ENCODE measurements at regions not wholly inside any gene's neighbourhood (a gene's known extent, or its start where the extent isn't known, plus 50 kb on each side); places are given as distances from the start of the nearest gene placed in this dataset.

DNA sequence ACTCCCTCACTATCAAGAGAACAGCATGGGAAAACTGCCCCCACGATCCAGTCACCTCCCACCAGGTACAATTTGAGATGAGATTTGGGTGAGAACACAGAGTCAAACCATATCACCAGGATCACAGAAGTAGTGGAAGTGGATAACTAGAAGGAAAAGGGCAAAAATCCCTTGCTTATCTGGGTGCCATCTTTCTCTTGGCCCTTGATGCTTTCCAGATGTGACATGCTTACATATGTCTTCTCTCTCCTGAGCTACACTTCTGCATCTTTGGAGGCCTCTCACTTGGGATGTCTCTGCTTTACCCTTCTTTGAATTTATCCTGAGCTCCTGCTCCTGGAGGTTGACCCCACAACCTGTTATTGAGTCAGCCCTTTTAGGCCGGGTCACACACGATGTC lies 57.6 kb upstream of the APOBEC4 start:
- FAIRE-seq (peak; percentile 36), DNase-seq (ENCODE audit: insufficient read length) (no peak)
- TF ChIP-seq TAF1 (IDR thresholded peaks at IDR 0.05; ENCODE audit: borderline replicate concordance, low read depth, low read length) = no peak
- no peak for TF ChIP-seq POLR2A (IDR thresholded peaks at IDR 0.05; ENCODE audit: low read depth, low read length)
- no peak for TF ChIP-seq POLR2AphosphoS5 (IDR thresholded peaks at IDR 0.05; ENCODE audit: low read depth, low read length)

DNA sequence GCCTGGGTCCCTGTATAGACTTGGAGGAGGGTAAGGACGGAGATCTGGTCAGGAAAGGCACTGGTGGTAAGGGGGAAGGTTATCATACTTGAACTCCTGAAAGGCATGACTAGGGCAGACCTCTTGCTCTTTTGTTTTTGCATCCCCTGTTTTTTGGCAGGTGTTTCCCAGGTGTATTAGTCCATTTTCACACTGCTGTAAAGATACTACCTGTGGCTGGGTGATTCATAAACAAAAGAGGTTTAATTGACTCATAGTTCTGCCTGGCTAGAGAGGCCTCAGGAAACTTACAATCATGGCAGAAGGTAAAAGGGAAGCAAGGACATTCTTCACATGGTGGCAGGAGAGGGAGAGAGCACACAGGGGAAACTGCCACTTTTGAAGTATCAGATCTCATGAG lies 57.2 kb upstream of the APOBEC4 start:
- DNase-seq (ENCODE audit: insufficient read length) = no peak
- FAIRE-seq = no peak
- TF ChIP-seq POLR2A (IDR thresholded peaks at IDR 0.05; ENCODE audit: low read depth, low read length) = no peak
- TF ChIP-seq TAF1 (IDR thresholded peaks at IDR 0.05; ENCODE audit: borderline replicate concordance, low read depth, low read length) = no peak
- no peak for TF ChIP-seq POLR2AphosphoS5 (IDR thresholded peaks at IDR 0.05; ENCODE audit: low read depth, low read length)

DNA sequence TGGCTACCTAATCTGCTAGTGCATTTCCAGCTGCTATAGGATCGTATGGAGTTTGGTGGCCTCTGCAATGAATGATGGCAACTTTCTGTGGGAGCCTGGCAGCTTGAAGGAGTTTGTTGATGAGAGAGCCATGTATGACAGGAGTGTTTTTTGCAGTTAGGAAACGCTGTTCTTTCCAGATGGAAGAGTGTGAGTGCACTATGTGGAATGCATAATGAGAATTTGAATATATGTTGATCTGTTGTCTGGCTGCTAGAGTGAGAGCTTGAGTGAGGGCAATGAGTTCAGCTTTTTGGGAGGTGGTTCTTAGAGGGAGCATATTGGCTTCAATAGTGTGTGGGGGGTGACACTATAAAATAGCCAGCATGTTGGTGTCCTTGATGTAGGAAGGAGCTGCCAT lies 51.0 kb upstream of the APOBEC4 start:
- FAIRE-seq (no peak), DNase-seq (ENCODE audit: insufficient read length) (no peak)
- no peak for TF ChIP-seq POLR2A (IDR thresholded peaks at IDR 0.05; ENCODE audit: low read depth, low read length)
- TF ChIP-seq POLR2AphosphoS5 (IDR thresholded peaks at IDR 0.05; ENCODE audit: low read depth, low read length) = no peak
- no peak for TF ChIP-seq TAF1 (IDR thresholded peaks at IDR 0.05; ENCODE audit: borderline replicate concordance, low read depth, low read length)

Measured in GM12892 (cell line).